KBM-7 (cell line): ENCODE measurements at regions not wholly inside any gene's neighbourhood (a gene's known extent, or its start where the extent isn't known, plus 50 kb on each side); places are given as distances from the start of the nearest gene placed in this dataset.

Source experiments
- DNase-seq: peaks from one replicate; pipeline ENCODE4 v3.0.0-alpha.2; 2015
- in situ Hi-C: fragments of 300-500 bp; cut with MboI; formaldehyde crosslinking; loops from 2 replicates; pipeline ENCODE4 v1.14.3; 2020; ENCODE audit warnings: low sequenced_read_pairs, low pct_unique_long_range_greater_than_20kb, mixed read lengths

GRCh38 chr5:114561415-114561814 lies 199.5 kb downstream of the KCNN2 start:
- in situ Hi-C loops: no loop called here

More at GRCh38 chr5:114561415-114561814, 199.5 kb downstream of the KCNN2 start:
- DNase-seq: no peak
